H9 (cell line): ENCODE measurements at regions not wholly inside any gene's neighbourhood (a gene's known extent, or its start where the extent isn't known, plus 50 kb on each side); places are given as distances from the start of the nearest gene placed in this dataset.

Experiments
- DNase-seq: peaks from one replicate; pipeline ENCODE4 v3.0.0-alpha.2; 2017
- H2AFZ ChIP-seq: one replicate; pipeline ENCODE4 v1.6.1; 2013; ENCODE audit warnings: mild to moderate bottlenecking, low read length, control low read depth, moderate library complexity
- H2AK5ac ChIP-seq: 2 replicates; pipeline ENCODE4 v1.6.1; 2013; ENCODE audit warnings: low read length, control low read depth, mixed read lengths; ENCODE audit not compliant: insufficient read length
- H2BK120ac ChIP-seq: one replicate; pipeline ENCODE4 v1.6.1; 2013; ENCODE audit warnings: low read depth, mild to moderate bottlenecking, low read length, control low read depth, inconsistent platforms; ENCODE audit not compliant: poor library complexity, severe bottlenecking
- H2BK12ac ChIP-seq: 2 replicates; pipeline ENCODE4 v1.6.1; 2013; ENCODE audit warnings: low read length, control low read depth, mixed read lengths, low read depth; ENCODE audit not compliant: insufficient read length
- H2BK15ac ChIP-seq: 2 replicates; pipeline ENCODE4 v1.6.1; 2013; ENCODE audit warnings: low read depth, low read length, control low read depth
- H2BK20ac ChIP-seq: one replicate; pipeline ENCODE4 v1.6.1; 2013; ENCODE audit warnings: low read depth, mild to moderate bottlenecking, low read length, control low read depth, inconsistent platforms; ENCODE audit not compliant: poor library complexity, severe bottlenecking
- H2BK5ac ChIP-seq: 2 replicates; pipeline ENCODE4 v1.6.1; 2013; ENCODE audit warnings: low read length, control low read depth, mixed read lengths; ENCODE audit not compliant: insufficient read length
- H3K14ac ChIP-seq: 2 replicates; pipeline ENCODE4 v1.6.1; 2013; ENCODE audit warnings: low read length, control low read depth; ENCODE audit not compliant: insufficient read depth
- H3K18ac ChIP-seq: 2 replicates; pipeline ENCODE4 v1.6.1; 2013; ENCODE audit warnings: low read depth, mild to moderate bottlenecking, mixed read lengths, low read length, control low read depth; ENCODE audit not compliant: insufficient read length
- H3K23ac ChIP-seq: 2 replicates; pipeline ENCODE4 v1.6.1; 2013; ENCODE audit warnings: low read length, control low read depth, mixed read lengths, low read depth; ENCODE audit not compliant: insufficient read length
- H3K23me2 ChIP-seq: 2 replicates; pipeline ENCODE4 v1.6.1; 2013; ENCODE audit warnings: low read depth, mild to moderate bottlenecking, mixed read lengths, low read length, control low read depth; ENCODE audit not compliant: insufficient read length, poor library complexity, severe bottlenecking
- H3K27ac ChIP-seq: 2 replicates; pipeline ENCODE4 v1.5.1; 2013; ENCODE audit warnings: low read length, control low read depth, mixed read lengths, low read depth; ENCODE audit not compliant: insufficient read length
- H3K27me3 ChIP-seq: 2 replicates; pipeline ENCODE4 v1.6.1; 2013; ENCODE audit warnings: low read length, control low read depth, inconsistent platforms; ENCODE audit not compliant: insufficient read depth
- H3K4ac ChIP-seq: 2 replicates; pipeline ENCODE4 v1.6.1; 2013; ENCODE audit warnings: low read depth, mild to moderate bottlenecking, control low read depth, inconsistent platforms, low read length, moderate library complexity
- H3K4me1 ChIP-seq: 2 replicates; pipeline ENCODE4 v1.6.1; 2013; ENCODE audit warnings: low read length, control low read depth, inconsistent platforms; ENCODE audit not compliant: insufficient read depth
- H3K4me2 ChIP-seq: 2 replicates; pipeline ENCODE4 v1.6.1; 2013; ENCODE audit warnings: low read length, control low read depth, mixed read lengths; ENCODE audit not compliant: insufficient read length, insufficient read depth
- H3K56ac ChIP-seq: 2 replicates; pipeline ENCODE4 v1.6.1; 2013; ENCODE audit warnings: low read depth, mild to moderate bottlenecking, mixed read lengths, low read length, control low read depth; ENCODE audit not compliant: insufficient read length
- H3K79me1 ChIP-seq: 2 replicates; pipeline ENCODE4 v1.6.1; 2013; ENCODE audit warnings: low read depth, mild to moderate bottlenecking, moderate library complexity, low read length, control low read depth, inconsistent platforms; ENCODE audit not compliant: insufficient read depth, poor library complexity, severe bottlenecking
- H3K79me2 ChIP-seq: 2 replicates; pipeline ENCODE4 v1.6.1; 2013; ENCODE audit warnings: low read length, control low read depth, inconsistent platforms; ENCODE audit not compliant: insufficient read depth
- H3K9ac ChIP-seq: 2 replicates; pipeline ENCODE4 v1.6.1; 2013; ENCODE audit warnings: low read length, control low read depth, mixed read lengths; ENCODE audit not compliant: insufficient read length; ENCODE audit errors: extremely low read depth
- H3K9me3 ChIP-seq: one replicate; pipeline ENCODE4 v1.6.1; 2013; ENCODE audit warnings: low read depth, low read length, inconsistent platforms; ENCODE audit not compliant: control insufficient read depth
- H3T11ph ChIP-seq: one replicate; pipeline ENCODE4 v1.6.1; 2013; ENCODE audit warnings: mild to moderate bottlenecking, low read length, control low read depth, inconsistent platforms
- H4K20me1 ChIP-seq: one replicate; pipeline ENCODE4 v1.6.1; 2013; ENCODE audit not compliant: control insufficient read depth, insufficient read length, insufficient read depth
- H4K5ac ChIP-seq: 2 replicates; pipeline ENCODE4 v1.6.1; 2013; ENCODE audit warnings: low read depth, mild to moderate bottlenecking, mixed read lengths, low read length, control low read depth; ENCODE audit not compliant: insufficient read length
- H4K8ac ChIP-seq: replicated peaks from 2 replicates; pipeline ENCODE4 v1.6.1; 2013; ENCODE audit warnings: low read length, control low read depth, mixed read lengths, low read depth; ENCODE audit not compliant: insufficient read length
- H4K91ac ChIP-seq: 2 replicates; pipeline ENCODE4 v1.6.1; 2013; ENCODE audit warnings: low read depth, mild to moderate bottlenecking, moderate library complexity, mixed read lengths, low read length, control low read depth; ENCODE audit not compliant: insufficient read length
- H3K27ac Mint-ChIP-seq, 3 experiments: 2 replicates in 2 of 3; 3 replicates in 1 of 3; pipeline ENCODE4 v1.8.0; 2020 to 2021; ENCODE audit warnings: mixed read lengths in 3 of 3, mild to moderate bottlenecking in 1 of 3, moderate library complexity in 1 of 3
- H3K27me3 Mint-ChIP-seq: 2 replicates; pipeline ENCODE4 v1.8.0; 2021; ENCODE audit warnings: low read depth, mild to moderate bottlenecking, moderate library complexity, mixed read lengths
- H3K36me3 Mint-ChIP-seq, 3 experiments: 2 replicates in 2 of 3; 3 replicates in 1 of 3; pipeline ENCODE4 v1.8.0; 2020 to 2021; ENCODE audit warnings: low read depth in 3 of 3, mixed read lengths in 3 of 3; ENCODE audit not compliant: insufficient read depth in 1 of 3
- H3K4me1 Mint-ChIP-seq, 2 experiments: 2 replicates each; pipeline ENCODE4 v1.8.0; 2020; ENCODE audit warnings: mixed read lengths in 2 of 2
- H3K4me3 Mint-ChIP-seq, 2 experiments: 2 replicates in 1 of 2; 3 replicates in 1 of 2; pipeline ENCODE4 v1.8.0; 2020 to 2021; ENCODE audit warnings: mild to moderate bottlenecking in 2 of 2, mixed read lengths in 2 of 2, moderate library complexity in 1 of 2
- H3K9me3 Mint-ChIP-seq, 2 experiments: 2 replicates in 1 of 2; 3 replicates in 1 of 2; pipeline ENCODE4 v1.8.0; 2020; ENCODE audit warnings: mild to moderate bottlenecking in 2 of 2, mixed read lengths in 2 of 2, moderate library complexity in 1 of 2
- CTCF ChIP-seq: fragments of 200-600 bp; sonication (generic); conservative IDR thresholded peaks from 3 replicates; pipeline ENCODE4 v1.8.0; 2021; ENCODE audit warnings: antibody characterized with exemption, mild to moderate bottlenecking
- WGBS: extraction: QIAGEN DNeasy Blood & Tissue Kit; methylation state at CpG from one replicate; pipeline ENCODE4 v1.1.7; 2013; ENCODE audit warnings: missing lambda C conversion rate, low lambda C conversion rate, mixed read lengths; ENCODE audit not compliant: insufficient read length; ENCODE audit errors: extremely low coverage; 5-methylcytosine and 5-hydroxymethylcytosine counted together

DNA sequence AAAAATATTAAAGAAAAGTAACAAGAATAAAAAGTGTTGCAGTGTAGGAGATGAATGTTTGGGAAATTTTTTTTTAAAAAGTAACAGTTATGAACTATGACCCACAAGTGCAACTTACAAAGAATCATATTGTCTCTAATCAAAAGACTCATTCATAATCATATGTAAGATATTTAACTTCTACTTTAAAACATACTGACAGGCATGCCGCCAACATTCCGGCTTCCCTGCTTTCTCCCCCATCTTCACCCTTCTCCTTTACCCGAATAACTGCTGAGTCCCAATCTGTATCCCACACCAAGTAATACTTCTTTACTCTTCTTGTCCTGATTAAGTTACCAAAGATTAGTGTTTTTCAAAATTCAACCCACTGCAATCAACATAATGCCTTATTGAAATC, 598.8 kb upstream of the FRG1 start:
- Histone ChIP-seq H2BK5ac (no peak overlapping the region), H2BK12ac (no peak overlapping the region), H2BK120ac (no peak overlapping the region), H2BK15ac (no peak overlapping the region), H3K23ac (no peak overlapping the region), H4K5ac (no peak overlapping the region), H3K79me2 (no peaks in the 10 kb centered on the region), H3K14ac (no peak overlapping the region), H3K9me3 (peaks cover 21% of the 10 kb centered on the region), H3K27ac (no peak overlapping the region), H3K56ac (no peak overlapping the region), H4K8ac (no peak overlapping the region), H3K4me1 (no peaks in the 10 kb centered on the region), H3T11ph (no peak overlapping the region), H3K18ac (no peak overlapping the region), H3K4me2 (no peak overlapping the region), H3K27me3 (no peaks in the 10 kb centered on the region), H2BK20ac (no peak overlapping the region), H4K20me1 (no peaks in the 10 kb centered on the region), H3K23me2 (no peaks in the 10 kb centered on the region), H4K91ac (no peak overlapping the region), H3K79me1 (no peaks in the 10 kb centered on the region), H2AFZ (no peak overlapping the region), H3K4ac (no peak overlapping the region), H2AK5ac (no peak overlapping the region), H3K9ac (no peak overlapping the region)
- H3K9me3 Mint-ChIP-seq = peaks cover 49 to 90% of the 10 kb centered on the region in 2 experiments
- H3K4me1 Mint-ChIP-seq = no peaks in the 10 kb centered on the region
- H3K36me3 Mint-ChIP-seq = peaks cover 0 to 5% (median 2%) of the 10 kb centered on the region in 3 experiments; a peak in 3 of 7 replicates
- H3K27ac Mint-ChIP-seq = no peak overlapping the region
- no peak for DNase-seq
- no peaks in the 10 kb centered on the region; the same call in 1 of the 2 replicates for H3K27me3 Mint-ChIP-seq
- H3K4me3 Mint-ChIP-seq = no peak overlapping the region
- no peak for TF ChIP-seq CTCF
- WGBS = no CpG with 5 or more reads among the region's 3 CpGs
